Muscle layer of duodenum (tissue), 2 donors: ENCODE measurements at regions not wholly inside any gene's neighbourhood (a gene's known extent, or its start where the extent isn't known, plus 50 kb on each side); places are given as distances from the start of the nearest gene placed in this dataset.

Source experiments
- H3K27ac ChIP-seq: one replicate; pipeline ENCODE4 v1.7.0; 2013; ENCODE audit warnings: mild to moderate bottlenecking, low read length
- H3K27me3 ChIP-seq: one replicate; pipeline ENCODE4 v1.7.0; 2013; ENCODE audit warnings: low read depth, mild to moderate bottlenecking, control low read depth, low read length
- H3K36me3 ChIP-seq, 2 donors: one replicate each; pipeline ENCODE4 v1.7.0; 2013; ENCODE audit warnings: low read length in 2 of 2, control low read depth in 1 of 2, mild to moderate bottlenecking in 1 of 2; ENCODE audit not compliant: insufficient read depth in 2 of 2, control insufficient read depth in 1 of 2
- H3K4me1 ChIP-seq, 2 donors: one replicate each; pipeline ENCODE4 v1.7.0; 2013; ENCODE audit warnings: low read length in 2 of 2, mild to moderate bottlenecking in 2 of 2, control low read depth in 1 of 2, moderate library complexity in 1 of 2; ENCODE audit not compliant: insufficient read depth in 2 of 2, control insufficient read depth in 1 of 2
- H3K4me3 ChIP-seq, 2 donors: one replicate each; pipeline ENCODE4 v1.7.0; 2013; ENCODE audit warnings: low read length in 2 of 2, low read depth in 1 of 2, mild to moderate bottlenecking in 1 of 2
- H3K9me3 ChIP-seq, 2 donors: one replicate each; pipeline ENCODE4 v1.7.0; 2013; ENCODE audit warnings: low read length in 2 of 2, control low read depth in 1 of 2, mild to moderate bottlenecking in 1 of 2; ENCODE audit not compliant: control insufficient read depth in 1 of 2
- donor health status: healthy.

DNA sequence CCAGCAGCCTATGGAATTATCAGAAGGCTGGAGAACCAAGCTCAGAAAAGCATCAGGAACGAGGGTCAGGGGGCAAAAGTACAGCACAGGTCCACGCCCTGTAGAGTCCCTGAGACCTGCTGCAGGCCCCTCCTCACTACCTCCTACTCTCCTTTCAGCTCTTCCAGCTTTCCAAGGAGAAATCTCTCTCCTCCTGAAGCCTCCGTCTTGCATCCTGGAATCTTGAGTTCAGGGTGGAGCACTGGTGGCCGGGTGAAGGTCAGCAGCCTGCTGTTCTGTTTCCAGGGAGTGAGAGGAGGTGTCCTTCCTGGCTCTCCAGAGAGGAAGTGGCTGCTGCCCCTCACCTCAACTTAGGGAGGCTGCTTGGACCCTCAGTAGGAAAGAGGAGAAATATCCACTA is 342.3 kb downstream of the ZSWIM6 start:
- Histone ChIP-seq H3K27ac (no peak overlapping the region), H3K4me3 (no peak overlapping the region), H3K9me3 (no peaks in the 10 kb centered on the region), H3K36me3 (no peaks in the 10 kb centered on the region), H3K27me3 (no peaks in the 10 kb centered on the region), H3K4me1 (peaks cover 4 to 8% of the 10 kb centered on the region in 2 donors)

DNA sequence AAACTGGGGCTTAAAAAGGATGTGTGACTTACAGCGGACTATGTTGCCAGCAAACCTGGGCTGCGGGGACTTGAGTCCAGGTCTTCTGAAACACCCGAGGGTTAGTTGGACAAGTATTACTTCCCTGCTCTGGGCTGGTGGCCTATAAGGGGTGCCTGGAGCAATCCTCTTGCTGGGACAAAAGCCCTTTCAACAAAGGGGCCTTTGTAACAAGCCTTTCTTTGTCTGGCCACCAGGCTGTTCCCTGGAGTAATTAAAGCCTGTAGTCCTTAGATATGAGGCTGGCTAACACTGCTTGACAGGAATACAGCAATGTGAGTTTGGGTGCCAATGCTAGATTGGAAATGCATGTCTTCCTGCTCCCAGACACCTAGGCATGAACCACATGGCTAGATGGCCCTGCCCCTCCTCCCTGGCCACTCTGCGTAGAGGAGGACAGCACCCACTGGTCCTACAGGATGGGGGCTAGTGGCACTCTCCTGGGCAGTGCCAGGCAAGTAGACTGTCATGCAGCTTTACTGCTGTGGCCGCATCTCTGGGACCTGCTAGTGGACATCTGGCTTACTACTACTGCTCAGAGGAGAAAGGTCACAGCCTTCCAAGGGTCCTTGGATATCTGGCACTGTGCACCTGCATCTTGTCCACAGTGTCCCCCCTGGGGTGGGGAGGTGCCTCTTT is 343.1 kb downstream of the ZSWIM6 start:
- peaks cover 4 to 8% of the 10 kb centered on the region in 2 donors for H3K4me1 ChIP-seq
- H3K4me3 ChIP-seq: no peak overlapping the region
- H3K36me3 ChIP-seq: no peaks in the 10 kb centered on the region
- no peaks in the 10 kb centered on the region for H3K9me3 ChIP-seq
- H3K27me3 ChIP-seq: no peaks in the 10 kb centered on the region
- no peak overlapping the region for H3K27ac ChIP-seq

DNA sequence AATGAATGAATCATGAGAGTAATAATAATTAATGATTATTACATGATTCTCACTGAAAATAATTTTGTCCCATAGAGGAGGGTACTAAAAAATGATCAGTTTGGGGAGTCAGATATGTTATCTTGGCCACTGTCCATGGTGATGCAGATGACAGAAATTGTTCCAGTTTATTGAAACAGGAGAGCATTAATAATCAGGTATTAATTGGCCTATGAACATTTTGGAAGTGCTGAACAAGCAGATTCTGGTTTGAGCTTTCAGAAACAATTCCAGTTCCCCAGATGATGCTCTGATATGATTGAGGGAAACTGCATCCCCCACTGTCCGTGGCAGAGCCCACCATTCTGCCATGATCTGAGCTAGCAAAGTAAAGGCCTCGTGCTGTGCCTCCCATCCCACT is 345.2 kb downstream of the ZSWIM6 start:
- H3K9me3 ChIP-seq: no peaks in the 10 kb centered on the region
- no peak overlapping the region for H3K27ac ChIP-seq
- H3K27me3 ChIP-seq: no peaks in the 10 kb centered on the region
- peaks cover 4 to 8% of the 10 kb centered on the region in 2 donors for H3K4me1 ChIP-seq
- no peak overlapping the region for H3K4me3 ChIP-seq
- no peaks in the 10 kb centered on the region for H3K36me3 ChIP-seq

DNA sequence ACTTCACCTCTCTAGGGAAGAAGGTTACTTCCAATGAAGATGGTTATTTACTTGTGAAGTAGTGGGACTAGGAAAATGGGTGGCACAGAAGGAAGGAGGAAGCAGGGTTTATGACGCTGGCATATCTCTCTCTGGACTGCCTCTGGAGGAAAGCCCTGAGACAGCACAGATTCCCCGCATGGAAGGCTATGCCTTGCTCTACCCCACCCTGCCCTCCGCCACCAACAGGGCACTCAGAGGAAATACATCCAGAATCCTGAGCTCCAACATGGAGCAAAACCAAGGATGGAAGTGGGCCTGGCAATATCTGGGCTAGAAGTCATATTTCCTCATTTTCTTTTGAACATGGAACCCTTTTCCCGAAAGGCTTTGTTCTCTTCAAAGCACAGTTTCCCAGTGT is 346.9 kb downstream of the ZSWIM6 start:
- Histone ChIP-seq H3K4me3 (no peak overlapping the region), H3K27me3 (no peaks in the 10 kb centered on the region), H3K4me1 (peaks cover 0 to 4% of the 10 kb centered on the region in 2 donors)

DNA sequence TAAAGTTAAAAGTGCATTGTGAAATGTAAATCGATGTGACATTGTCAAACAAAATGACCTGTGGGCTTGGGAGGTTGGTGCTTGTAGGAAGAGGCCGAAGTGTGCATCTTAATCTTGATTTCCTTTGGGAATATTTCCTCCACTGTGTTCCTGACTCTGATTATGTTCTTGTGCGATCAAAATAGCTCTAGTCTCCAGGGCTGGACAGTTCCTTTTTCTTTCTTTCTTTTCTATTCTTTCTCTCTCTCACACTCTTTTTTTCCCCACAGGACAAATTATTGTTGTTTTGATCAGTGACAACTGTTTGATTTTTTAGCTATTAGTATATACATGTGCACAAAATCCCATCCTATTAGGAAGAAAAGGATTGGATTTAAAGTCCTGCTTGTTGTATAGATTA is 347.5 kb downstream of the ZSWIM6 start:
- no peak overlapping the region for H3K27ac ChIP-seq

More for the DNA sequence above, 346.9 kb downstream of the ZSWIM6 start:
- H3K9me3 ChIP-seq: no peaks in the 10 kb centered on the region
- H3K36me3 ChIP-seq: no peaks in the 10 kb centered on the region
- H3K27ac ChIP-seq: no peak overlapping the region

DNA sequence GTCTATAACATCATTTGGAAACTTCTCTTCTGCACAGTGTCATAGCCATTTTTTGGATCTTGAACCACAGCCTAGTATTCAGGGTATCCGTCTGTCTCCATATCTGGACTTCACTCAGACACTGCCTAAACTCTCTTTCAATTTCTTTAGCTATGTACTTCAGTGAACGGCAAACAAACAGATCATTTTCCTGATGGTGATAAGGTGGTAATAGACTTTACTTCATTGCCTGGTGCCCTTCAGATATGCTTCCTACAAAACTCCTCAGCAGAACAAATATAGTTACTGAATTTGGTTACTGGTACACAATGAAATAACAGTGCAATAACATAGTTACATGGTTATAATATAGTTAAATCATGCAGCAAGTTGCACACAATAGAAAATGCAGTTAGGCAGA is 348.2 kb downstream of the ZSWIM6 start:
- H3K27me3 ChIP-seq: no peaks in the 10 kb centered on the region
- H3K4me1 ChIP-seq: no peaks in the 10 kb centered on the region
- H3K4me3 ChIP-seq: no peak overlapping the region
- no peaks in the 10 kb centered on the region for H3K9me3 ChIP-seq
- no peaks in the 10 kb centered on the region for H3K36me3 ChIP-seq
- H3K27ac ChIP-seq: no peak overlapping the region

More for the DNA sequence above, 347.5 kb downstream of the ZSWIM6 start:
- Histone ChIP-seq H3K4me3 (no peak overlapping the region), H3K4me1 (peaks cover 0 to 2% of the 10 kb centered on the region in 2 donors), H3K36me3 (no peaks in the 10 kb centered on the region), H3K27me3 (no peaks in the 10 kb centered on the region), H3K9me3 (no peaks in the 10 kb centered on the region)

DNA sequence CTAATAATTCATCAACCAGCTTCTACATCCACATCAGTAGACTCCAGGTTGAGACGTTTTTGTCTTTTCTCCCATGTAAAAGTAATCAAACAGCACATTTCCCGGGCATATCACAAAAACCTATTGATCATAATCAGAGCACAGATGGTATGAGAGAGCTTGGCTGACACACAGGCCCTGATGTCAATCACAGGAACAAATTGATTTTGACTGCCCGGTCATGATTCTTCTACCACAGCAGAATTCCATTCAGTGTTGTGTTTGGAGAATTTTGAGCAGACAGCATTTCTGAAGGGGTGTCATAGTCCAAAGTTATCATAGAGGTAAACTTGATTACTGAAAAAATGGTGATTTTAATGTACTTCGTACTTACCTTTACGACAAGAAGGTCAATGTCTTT is 351.1 kb downstream of the ZSWIM6 start:
- H3K27ac ChIP-seq: no peak overlapping the region
- H3K4me3 ChIP-seq: no peak overlapping the region
- no peaks in the 10 kb centered on the region for H3K4me1 ChIP-seq
- no peaks in the 10 kb centered on the region for H3K9me3 ChIP-seq
- no peaks in the 10 kb centered on the region for H3K36me3 ChIP-seq
- H3K27me3 ChIP-seq: no peaks in the 10 kb centered on the region

DNA sequence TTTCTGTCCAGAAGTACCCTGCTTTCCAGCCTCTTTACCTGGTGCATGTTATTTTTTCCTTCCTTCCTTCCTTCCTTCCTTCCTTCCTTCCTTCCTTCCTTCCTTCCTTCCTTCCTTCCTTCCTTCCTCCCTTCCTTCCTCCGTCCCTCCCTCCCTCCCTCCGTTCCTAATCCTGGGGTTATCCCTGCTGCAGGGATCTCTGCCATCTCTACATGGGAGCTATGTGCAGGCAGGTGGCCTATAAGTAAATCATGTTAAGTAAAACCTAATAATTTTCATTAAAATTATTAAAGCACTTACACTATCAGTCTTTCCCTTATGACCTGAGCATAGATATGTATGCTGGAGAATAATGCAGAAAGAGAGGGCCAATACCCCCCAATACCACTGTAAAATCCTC is 351.9 kb downstream of the ZSWIM6 start:
- no peaks in the 10 kb centered on the region for H3K9me3 ChIP-seq
- H3K36me3 ChIP-seq: no peaks in the 10 kb centered on the region
- H3K27me3 ChIP-seq: no peaks in the 10 kb centered on the region
- H3K4me1 ChIP-seq: no peaks in the 10 kb centered on the region
- no peak overlapping the region for H3K27ac ChIP-seq
- H3K4me3 ChIP-seq: no peak overlapping the region

DNA sequence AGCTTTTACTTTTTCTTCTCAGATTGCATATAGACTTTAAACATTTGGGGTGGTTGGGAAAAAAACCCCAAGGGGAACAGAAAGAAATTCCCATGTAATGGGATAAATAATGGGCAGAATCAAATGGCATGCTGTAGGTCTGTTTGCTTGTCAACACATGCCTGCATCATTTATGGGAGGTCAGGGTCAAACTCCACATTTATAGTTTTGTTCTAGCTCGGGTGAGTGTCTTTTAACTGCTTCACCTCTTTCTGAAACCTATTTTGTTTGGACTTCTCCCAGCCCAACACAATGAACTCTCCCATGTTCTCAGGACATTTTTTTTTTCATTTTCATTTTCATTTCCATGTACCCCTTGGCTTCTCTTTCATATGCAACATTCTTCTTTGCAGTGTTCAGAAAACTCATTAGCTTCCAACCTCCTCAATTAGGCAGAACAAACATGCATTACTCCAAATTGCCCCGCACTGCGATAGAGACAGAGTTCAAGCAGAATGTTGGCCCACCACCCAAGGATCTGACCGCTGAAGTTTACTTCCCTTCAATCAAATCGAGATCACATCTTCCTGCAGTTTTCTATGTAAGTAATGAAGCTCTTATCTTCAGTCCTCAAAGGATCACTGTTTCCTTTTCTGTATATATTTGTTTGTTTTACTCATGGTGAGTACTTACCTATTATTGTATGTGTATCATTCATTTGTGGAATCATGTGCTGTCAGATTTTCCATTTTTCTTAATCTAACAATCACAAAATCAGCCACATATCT is 354.6 kb downstream of the ZSWIM6 start:
- Histone ChIP-seq H3K36me3 (no peaks in the 10 kb centered on the region), H3K27ac (no peak overlapping the region), H3K4me3 (no peak overlapping the region), H3K27me3 (no peaks in the 10 kb centered on the region), H3K9me3 (no peaks in the 10 kb centered on the region), H3K4me1 (no peaks in the 10 kb centered on the region)

DNA sequence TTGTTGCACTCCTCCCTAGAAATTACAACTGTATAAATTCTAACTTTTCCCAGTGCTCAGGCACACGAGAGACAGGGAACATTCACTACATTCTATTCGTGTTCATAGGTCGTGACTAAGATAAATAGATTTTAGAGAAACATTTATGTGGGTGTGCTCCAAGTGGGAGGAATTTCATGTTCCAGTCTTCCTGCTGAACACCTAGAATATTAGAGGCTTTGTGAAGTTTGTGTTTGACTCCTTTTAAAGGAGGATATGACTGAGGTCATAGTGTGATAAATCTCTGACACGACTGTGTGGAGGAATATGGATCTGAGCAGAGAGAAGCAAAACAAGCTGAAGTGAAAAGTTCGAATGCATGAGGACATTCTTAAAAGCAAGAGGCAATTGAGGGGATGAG is 355.3 kb downstream of the ZSWIM6 start:
- no peak overlapping the region for H3K4me3 ChIP-seq
- no peaks in the 10 kb centered on the region for H3K4me1 ChIP-seq
- H3K36me3 ChIP-seq: no peaks in the 10 kb centered on the region
- no peak overlapping the region for H3K27ac ChIP-seq
- no peaks in the 10 kb centered on the region for H3K27me3 ChIP-seq
- H3K9me3 ChIP-seq: no peaks in the 10 kb centered on the region

DNA sequence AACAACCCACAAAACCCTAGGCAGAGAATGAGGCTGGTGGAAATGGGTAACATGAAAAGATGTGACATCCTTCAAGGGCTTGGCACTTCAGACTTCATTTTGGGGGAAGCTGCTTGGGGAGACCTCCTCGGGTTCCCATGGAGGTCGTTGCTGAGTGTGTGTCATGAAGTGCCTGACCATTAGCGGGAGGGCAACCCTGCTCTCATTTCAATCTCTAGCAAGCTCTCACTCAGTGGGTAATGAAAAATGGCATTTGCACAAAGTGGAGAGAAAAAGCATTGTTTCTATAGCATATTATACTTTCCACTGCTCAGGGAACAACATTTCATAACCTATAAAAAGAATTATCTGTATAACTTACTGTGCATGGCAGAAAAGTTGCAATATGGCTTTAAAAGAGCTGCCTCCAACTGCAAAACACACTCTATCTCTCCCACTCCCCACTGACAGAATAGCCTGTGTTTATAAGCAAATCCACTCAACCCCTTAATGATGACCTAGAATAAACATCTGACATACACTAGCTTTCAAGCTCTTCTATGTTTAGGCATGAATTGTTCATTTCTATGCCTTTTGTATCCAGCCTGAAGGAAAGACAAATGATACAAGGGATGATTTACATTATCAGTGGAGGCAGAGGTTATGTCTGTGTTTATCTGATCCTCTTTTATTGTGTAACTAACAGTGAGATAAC is 357.2 kb downstream of the ZSWIM6 start:
- H3K4me3 ChIP-seq: no peak overlapping the region
- H3K27me3 ChIP-seq: no peaks in the 10 kb centered on the region
- no peak overlapping the region for H3K27ac ChIP-seq
- no peaks in the 10 kb centered on the region for H3K36me3 ChIP-seq
- H3K9me3 ChIP-seq: peaks cover 3 to 5% of the 10 kb centered on the region in 2 donors
- no peaks in the 10 kb centered on the region for H3K4me1 ChIP-seq
